NCI-H2227 treated with DMSO at 0.1 percent for 48 hours (cell line): ENCODE measurements at regions not wholly inside any gene's neighbourhood (a gene's known extent, or its start where the extent isn't known, plus 50 kb on each side); places are given as distances from the start of the nearest gene placed in this dataset.

Experiments
- DNase-seq: peaks from one replicate; lab custom pipeline; 2025; lab: John Stamatoyannopoulos, UW

- DNase-seq, result no peak
These were observed 375.3 kb upstream of the DAB2 start for GRCh38 chr5:39800042-39800601.

- no peak for DNase-seq
These were observed 374.5 kb upstream of the DAB2 start for GRCh38 chr5:39799242-39799641.

- DNase-seq, result no peak
These were observed 369.9 kb upstream of the DAB2 start for GRCh38 chr5:39794513-39795210.

- no peak for DNase-seq
These were observed 360.6 kb upstream of the DAB2 start for GRCh38 chr5:39785410-39785809.

- no peak for DNase-seq
These were observed 359.1 kb upstream of the DAB2 start for GRCh38 chr5:39783756-39784421.

- DNase-seq, result no peak
These were observed 355.6 kb upstream of the DAB2 start for GRCh38 chr5:39780347-39780746.

GRCh38 chr5:39779831-39780230 is 355.1 kb upstream of the DAB2 start:
- no peak for DNase-seq

- DNase-seq, result no peak
These were observed 351.1 kb upstream of the DAB2 start for GRCh38 chr5:39775797-39776365.

- DNase-seq, result no peak
These were observed 350.5 kb upstream of the DAB2 start for GRCh38 chr5:39775086-39775796.

GRCh38 chr5:39774605-39775004 is 349.8 kb upstream of the DAB2 start:
- no peak for DNase-seq

- no peak for DNase-seq
These were observed 347.5 kb upstream of the DAB2 start for GRCh38 chr5:39772307-39772706.

- DNase-seq, result no peak
These were observed 343.1 kb upstream of the DAB2 start for GRCh38 chr5:39767916-39768315.

- no peak for DNase-seq
These were observed 340.6 kb upstream of the DAB2 start for GRCh38 chr5:39765366-39765765.

- no peak for DNase-seq
These were observed 338.0 kb upstream of the DAB2 start for GRCh38 chr5:39762761-39763160.

GRCh38 chr5:39761199-39761950 is 336.6 kb upstream of the DAB2 start:
- no peak for DNase-seq

- DNase-seq, result no peak
These were observed 335.8 kb upstream of the DAB2 start for GRCh38 chr5:39760385-39761198.

GRCh38 chr5:39759701-39760100 is 334.9 kb upstream of the DAB2 start:
- DNase-seq, result no peak

- DNase-seq, result no peak
These were observed 333.6 kb upstream of the DAB2 start for GRCh38 chr5:39758426-39758825.

- no peak for DNase-seq
These were observed 332.4 kb upstream of the DAB2 start for GRCh38 chr5:39757131-39757530.

- DNase-seq, result no peak
These were observed 331.2 kb upstream of the DAB2 start for GRCh38 chr5:39755986-39756385.

- no peak for DNase-seq
These were observed 330.7 kb upstream of the DAB2 start for GRCh38 chr5:39755452-39755851.
